Retinal pigment epithelial cell (primary cell): ENCODE measurements at regions not wholly inside any gene's neighbourhood (a gene's known extent, or its start where the extent isn't known, plus 50 kb on each side); places are given as distances from the start of the nearest gene placed in this dataset.

ENCODE experiments used
- DNase-seq: peaks from one replicate; pipeline ENCODE4 v3.0.0-alpha.2; 2010; ENCODE audit warnings: low read depth
- H3K4me3 ChIP-seq: 2 replicates; pipeline ENCODE4 v1.5.1; 2011; ENCODE audit warnings: mild to moderate bottlenecking, low read length, control low read depth, moderate library complexity
- CTCF ChIP-seq: conservative IDR thresholded peaks from 2 replicates; pipeline ENCODE4 v1.5.1; 2011; ENCODE audit warnings: low read depth, low read length, control low read depth, inconsistent platforms

DNA sequence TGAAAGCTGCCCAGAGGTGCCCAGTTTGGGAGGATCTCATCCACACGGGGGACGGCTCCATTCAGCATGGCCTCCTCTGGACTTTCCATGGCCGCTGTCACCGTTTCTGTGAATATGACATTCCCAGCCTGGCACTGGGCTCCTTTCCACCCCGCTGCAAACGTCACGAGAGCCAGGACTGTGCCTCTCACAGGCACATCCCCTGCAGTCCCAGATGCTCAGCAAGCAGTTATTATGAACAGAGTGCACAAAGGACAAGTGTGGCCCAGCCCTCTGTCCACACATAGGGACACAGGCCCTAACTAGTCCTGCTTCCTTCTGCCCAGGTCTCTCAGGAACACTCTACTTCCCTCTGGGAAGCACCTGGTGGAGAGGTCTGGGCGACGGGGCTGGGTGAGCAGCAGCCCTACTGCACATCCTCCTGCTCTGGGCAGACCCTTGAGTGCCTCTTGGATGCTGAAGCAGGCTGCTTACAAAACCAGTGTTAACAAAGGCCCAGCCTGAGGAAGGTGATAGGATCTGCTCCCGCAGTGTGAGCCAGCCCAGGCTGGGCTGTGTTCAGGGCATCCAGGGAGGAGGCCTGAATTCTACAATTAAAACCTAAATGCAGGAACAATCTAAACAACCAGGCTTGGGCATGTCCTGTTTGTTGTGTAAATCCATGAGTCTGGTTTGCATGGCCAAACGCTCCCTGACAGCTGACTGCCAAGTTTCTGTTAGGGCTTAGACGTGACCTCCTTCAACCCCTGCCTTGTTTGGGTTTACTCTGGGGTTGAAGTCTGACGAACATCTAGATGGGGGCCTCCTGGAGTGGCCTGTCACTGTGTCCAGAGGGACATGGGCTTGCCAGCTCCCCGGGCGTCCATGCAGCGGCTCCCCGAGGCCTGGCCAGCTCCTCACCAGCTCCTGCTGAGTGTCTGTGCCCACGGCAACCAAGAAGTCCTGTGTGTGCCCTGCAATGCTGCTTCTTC is 269.8 kb downstream of the GADD45G start:
- no peak for TF ChIP-seq CTCF
- DNase-seq: no peak
- no peak overlapping the region for H3K4me3 ChIP-seq

- H3K4me3 ChIP-seq: no peak overlapping the region
- no peak for TF ChIP-seq CTCF
- DNase-seq: no peak
Observed at GRCh38 chr9:89877051-89878002, 272.5 kb downstream of the GADD45G start.

DNA sequence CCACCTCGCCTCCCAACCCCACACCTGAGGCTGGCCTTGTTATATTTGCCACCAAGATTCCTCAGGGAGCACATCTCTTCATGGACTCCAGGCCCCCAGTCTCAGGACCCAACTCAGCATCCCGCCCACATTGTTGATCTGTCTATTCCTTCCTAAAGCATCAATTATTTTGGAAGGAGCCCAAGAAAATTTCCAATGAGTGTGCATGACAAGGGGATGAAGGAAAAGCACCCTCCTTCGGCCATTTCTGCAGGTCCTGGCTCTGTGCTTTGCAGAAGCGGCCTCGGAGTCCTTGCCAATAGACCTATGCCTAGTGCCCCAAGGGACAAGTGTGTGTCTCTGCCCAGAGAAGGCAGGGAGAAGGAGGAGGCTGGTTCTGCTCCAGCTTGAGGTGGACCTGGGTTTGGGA is 273.2 kb downstream of the GADD45G start:
- DNase-seq: no peak
- no peak for TF ChIP-seq CTCF
- no peak overlapping the region for H3K4me3 ChIP-seq

GRCh38 chr9:89878687-89879086 is 273.9 kb downstream of the GADD45G start:
- no peak for TF ChIP-seq CTCF
- no peak overlapping the region for H3K4me3 ChIP-seq
- no peak for DNase-seq

- no peak for DNase-seq
- TF ChIP-seq CTCF: no peak
- H3K4me3 ChIP-seq: no peak overlapping the region
Observed at GRCh38 chr9:89879276-89879675, 274.5 kb downstream of the GADD45G start.

DNA sequence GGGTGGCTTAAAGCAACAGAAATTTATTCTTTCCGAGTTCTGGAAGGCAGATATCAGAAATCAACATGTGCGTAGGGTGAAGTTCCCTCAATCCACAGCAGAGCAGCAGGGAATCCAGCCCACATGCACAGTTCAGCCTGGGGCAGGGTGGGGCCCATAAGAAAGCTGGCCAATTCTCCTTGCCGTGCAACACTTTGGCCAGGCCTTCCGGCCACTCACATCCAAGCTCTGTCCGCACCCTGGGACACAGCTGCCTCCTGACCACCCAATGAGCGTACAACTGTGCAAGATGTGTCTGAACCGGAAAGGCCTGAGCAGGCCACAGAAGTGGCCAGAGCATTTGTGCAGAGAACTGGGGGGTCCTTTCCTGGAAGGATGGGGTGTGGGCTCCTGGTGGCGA is 274.9 kb downstream of the GADD45G start:
- no peak for DNase-seq
- H3K4me3 ChIP-seq: no peak overlapping the region
- no peak for TF ChIP-seq CTCF
